HG02885 (cell line): ENCODE measurements at regions not wholly inside any gene's neighbourhood (a gene's known extent, or its start where the extent isn't known, plus 50 kb on each side); places are given as distances from the start of the nearest gene placed in this dataset.

Experiments
- ATAC-seq: cut with Tn5 transposase; IDR thresholded peaks from one replicate; pipeline ENCODE4 v1.9.1; 2021; ENCODE audit warnings: mild to moderate bottlenecking; ENCODE audit not compliant: unreplicated experiment, poor library complexity

DNA sequence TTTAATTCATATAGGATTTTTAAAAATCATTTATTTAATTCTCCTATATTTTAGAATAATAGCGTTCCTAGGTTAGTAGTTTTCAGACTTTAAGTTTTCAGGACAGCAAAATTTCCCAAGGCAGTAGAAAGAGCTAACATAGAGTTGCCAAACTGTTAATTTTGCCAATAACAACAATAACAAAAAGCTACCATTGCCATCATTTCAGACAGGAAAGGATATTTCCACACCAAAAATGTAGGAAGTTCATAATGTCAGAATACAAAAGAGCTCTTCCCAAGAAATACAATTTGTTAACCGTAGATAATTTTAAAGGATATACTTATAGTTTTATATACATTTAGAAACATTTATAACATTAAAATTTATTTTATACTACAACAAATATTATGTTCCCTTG is 81.4 kb upstream of the EEA1 start:
- ATAC-seq = no peak

GRCh38 chr12:93011100-93011499 is 82.0 kb upstream of the EEA1 start:
- ATAC-seq = no peak

DNA sequence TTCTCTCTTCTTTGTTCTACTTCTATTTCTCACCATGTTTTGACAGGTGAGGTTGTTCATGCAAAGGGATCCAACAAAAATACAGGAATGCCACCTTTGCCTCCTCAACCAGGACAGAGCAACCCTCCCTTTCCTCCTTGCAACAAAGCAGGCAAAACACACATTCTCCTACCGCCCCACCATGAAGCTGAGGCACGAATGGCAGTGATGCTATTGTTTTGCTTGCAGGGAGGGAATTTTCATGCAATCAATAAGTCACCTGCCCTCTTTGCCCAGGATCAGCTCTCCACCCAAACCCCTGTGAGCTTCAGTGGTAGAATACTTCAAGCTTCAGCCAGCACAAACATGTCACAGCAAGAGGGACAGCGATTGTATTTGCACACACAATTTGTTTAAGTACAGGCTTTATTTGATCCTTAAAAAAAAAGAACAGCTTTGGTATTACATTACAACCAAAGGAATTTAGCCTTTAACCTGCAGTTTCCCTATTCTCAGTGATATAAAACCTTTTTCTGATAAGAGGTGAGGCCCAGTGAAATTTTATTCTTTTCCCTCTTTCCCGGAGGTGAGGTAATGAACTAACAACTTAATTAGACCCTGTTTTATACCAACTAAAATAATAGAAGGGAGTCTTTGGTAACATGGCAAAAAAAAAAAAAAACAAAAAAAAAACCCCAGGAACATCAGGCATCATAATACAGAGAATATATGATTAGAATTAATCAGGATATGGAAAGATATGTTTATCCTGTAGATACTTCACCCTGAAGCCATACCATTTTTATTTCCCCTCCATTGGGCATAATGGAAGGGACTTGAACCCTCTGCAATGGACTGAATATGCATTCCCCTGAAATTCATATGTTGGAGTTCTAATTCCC is 87.0 kb upstream of the EEA1 start:
- ATAC-seq = no peak

GRCh38 chr12:93016752-93017350 is 87.8 kb upstream of the EEA1 start:
- ATAC-seq = no peak

- ATAC-seq = no peak
These were observed 89.5 kb upstream of the EEA1 start for GRCh38 chr12:93018610-93019009.

DNA sequence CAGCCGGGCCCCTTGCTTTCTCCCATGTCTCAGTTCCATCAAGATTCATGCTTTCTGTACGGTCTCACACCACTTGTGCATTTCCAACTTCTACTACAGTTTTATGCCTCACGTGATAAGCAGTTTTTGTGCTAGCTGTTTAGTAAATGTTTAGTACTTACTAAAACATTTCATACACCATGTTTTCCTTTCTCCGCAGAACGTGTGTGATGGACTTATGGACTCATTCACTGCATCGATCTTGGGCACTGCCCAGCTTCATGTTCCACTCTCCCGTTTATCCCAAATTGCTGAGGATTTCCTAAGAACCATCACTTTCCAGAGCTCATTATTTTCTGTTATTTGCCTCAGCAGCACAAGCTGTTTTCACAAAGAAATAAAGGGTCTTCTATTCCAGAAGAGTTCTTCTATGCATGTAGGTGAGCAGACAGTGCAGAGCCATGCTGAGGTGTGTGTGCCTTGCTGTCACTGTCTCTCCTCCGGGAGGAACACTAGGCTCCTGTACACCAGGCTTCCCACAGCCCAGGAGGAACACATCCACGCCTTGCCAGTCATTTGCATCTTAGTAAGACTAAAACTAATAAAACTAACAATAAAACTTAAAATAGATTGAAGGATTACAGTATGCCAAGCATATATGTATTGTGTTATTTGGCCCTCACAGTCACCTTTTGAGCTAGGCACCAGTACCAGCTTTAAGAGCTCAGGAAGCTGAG is 90.3 kb upstream of the EEA1 start:
- no peak for ATAC-seq

GRCh38 chr12:93019975-93020630 is 91.0 kb upstream of the EEA1 start:
- ATAC-seq = no peak

GRCh38 chr12:93020631-93021597 is 91.8 kb upstream of the EEA1 start:
- ATAC-seq = no peak

- ATAC-seq = no peak
These were observed 93.7 kb upstream of the EEA1 start for GRCh38 chr12:93022603-93023340.

GRCh38 chr12:93025145-93026103 is 96.3 kb upstream of the EEA1 start:
- peak; percentile 68 for ATAC-seq

- ATAC-seq = no peak
These were observed 97.9 kb upstream of the EEA1 start for GRCh38 chr12:93027041-93027440.

- no peak for ATAC-seq
These were observed 100.0 kb upstream of the EEA1 start for GRCh38 chr12:93029091-93029490.

DNA sequence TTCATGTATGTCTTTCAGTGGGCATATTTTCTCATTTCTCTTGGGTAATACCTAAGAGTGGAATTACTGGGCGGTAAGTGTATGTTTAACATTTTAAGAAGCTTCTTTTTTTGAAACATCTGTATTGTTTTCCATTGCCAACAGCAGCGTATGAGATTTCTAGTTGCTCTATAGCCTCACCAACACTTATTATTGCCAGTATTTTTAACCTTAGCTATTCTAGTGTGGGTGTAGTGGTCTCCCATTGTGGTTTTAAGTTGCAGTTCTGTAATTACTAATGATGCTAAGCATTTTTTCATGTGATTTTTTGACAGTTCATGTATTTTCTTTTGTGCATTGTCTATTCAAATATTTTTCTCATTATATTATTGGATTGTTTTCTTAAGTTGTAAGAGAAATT is 101.9 kb upstream of the EEA1 start:
- ATAC-seq = no peak

DNA sequence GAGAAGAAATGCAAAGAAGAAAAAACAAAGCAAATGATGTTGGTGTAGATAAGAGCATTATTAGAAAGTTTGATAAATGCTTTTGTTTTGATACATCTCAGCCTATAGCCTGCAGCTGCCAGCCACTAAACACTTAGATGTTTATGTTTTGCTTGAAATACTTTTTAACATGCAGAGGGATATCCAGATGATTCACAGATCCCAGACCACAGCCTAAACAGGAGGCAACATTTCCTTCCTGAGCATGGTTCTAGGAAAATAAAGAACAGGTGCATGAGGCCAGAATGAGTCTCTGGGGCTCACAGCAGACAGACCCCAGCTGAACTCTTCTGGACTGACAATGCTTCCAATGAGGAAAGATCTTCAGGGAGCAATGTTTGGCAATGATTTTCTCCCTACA is 103.7 kb upstream of the EEA1 start:
- no peak for ATAC-seq

- no peak for ATAC-seq
These were observed 104.9 kb upstream of the EEA1 start for GRCh38 chr12:93033948-93034347.

GRCh38 chr12:93039062-93039461 is 110.0 kb upstream of the EEA1 start:
- ATAC-seq = no peak

DNA sequence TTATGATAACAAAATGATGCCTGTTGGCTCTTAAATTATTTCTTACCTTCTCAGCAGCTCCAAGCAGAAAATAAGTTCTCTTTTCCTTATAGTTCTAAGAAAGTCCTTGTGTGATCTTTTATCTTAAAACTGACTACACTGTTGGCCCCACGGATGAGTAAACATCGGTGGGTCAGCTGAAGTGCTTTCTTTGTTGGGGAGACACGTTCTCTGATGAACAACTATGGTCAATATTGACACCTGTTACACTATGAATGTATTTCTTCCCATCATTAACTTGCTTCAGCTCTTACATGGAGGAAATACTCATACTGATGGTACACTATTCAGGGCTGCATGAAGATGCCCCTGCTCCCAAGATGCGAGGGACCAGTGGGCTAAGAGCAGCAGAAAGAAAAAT is 110.8 kb upstream of the EEA1 start:
- no peak for ATAC-seq

- no peak for ATAC-seq
These were observed 111.3 kb upstream of the EEA1 start for GRCh38 chr12:93040367-93040766.
